H1 (cell line): ENCODE measurements at regions not wholly inside any gene's neighbourhood (a gene's known extent, or its start where the extent isn't known, plus 50 kb on each side); places are given as distances from the start of the nearest gene placed in this dataset.

Experiments
- CTCF ChIA-PET: fragments of 300-600 bp; sonication (Branson Sonifier 250); formaldehyde crosslinking; loops from one replicate; lab custom pipeline; 2021; ENCODE audit not compliant: partially characterized antibody; lab: Charles Lee
- POLR2A ChIA-PET: fragments of 300-600 bp; sonication (Branson Sonifier 250); formaldehyde crosslinking; loops from one replicate; lab custom pipeline; 2021; ENCODE audit warnings: inconsistent platforms; ENCODE audit not compliant: partially characterized antibody; lab: Charles Lee
- DNase-seq, 2 experiments: peaks; one replicate each; pipeline versions ENCODE4 v3.0.0 to v3.0.0-alpha.2; 2010 to 2022; ENCODE audit warnings: low spot score in 2 of 2, low read depth in 1 of 2, mixed read lengths in 1 of 2
- FAIRE-seq: peaks from 2 replicates; lab custom pipeline; 2011; peaks lifted over from hg19 to GRCh38; lab: Jason Lieb, UNC
- H2AFZ ChIP-seq: 2 replicates; pipeline ENCODE4 v1.8.1; 2012; ENCODE audit warnings: low read length, inconsistent platforms
- H2AK5ac ChIP-seq: 2 replicates; pipeline ENCODE4 v1.6.1; 2013; ENCODE audit warnings: low read depth, low read length
- H2BK120ac ChIP-seq: replicated peaks from 2 replicates; pipeline ENCODE3; 2013; ENCODE audit warnings: low read depth, low read length, inconsistent platforms
- H2BK12ac ChIP-seq: 2 replicates; pipeline ENCODE4 v1.6.1; 2013; ENCODE audit warnings: low read depth, low read length
- H2BK15ac ChIP-seq: 2 replicates; pipeline ENCODE4 v1.6.1; 2013; ENCODE audit warnings: low read length
- H2BK20ac ChIP-seq: 2 replicates; pipeline ENCODE4 v1.6.1; 2013; ENCODE audit warnings: low read length
- H2BK5ac ChIP-seq: 2 replicates; pipeline ENCODE4 v1.6.1; 2013; ENCODE audit warnings: low read depth, low read length
- H3K14ac ChIP-seq: 2 replicates; pipeline ENCODE4 v1.6.1; 2013; ENCODE audit warnings: inconsistent platforms; ENCODE audit not compliant: insufficient read length
- H3K18ac ChIP-seq: 2 replicates; pipeline ENCODE4 v1.6.1; 2013; ENCODE audit warnings: low read length; ENCODE audit errors: extremely low read depth
- H3K23ac ChIP-seq: 2 replicates; pipeline ENCODE4 v1.6.1; 2013; ENCODE audit warnings: inconsistent platforms; ENCODE audit not compliant: insufficient read length
- H3K23me2 ChIP-seq: 2 replicates; pipeline ENCODE4 v1.6.1; 2013; ENCODE audit warnings: low read depth, low read length
- H3K27ac ChIP-seq: 2 replicates; pipeline ENCODE4 v1.6.1; 2011; ENCODE audit warnings: low read depth, low read length, inconsistent platforms
- H3K27me3 ChIP-seq, 4 experiments: replicated peaks in 1 of 4; 1 replicate in 1 of 4; 2 replicates in 3 of 4; pipeline versions ENCODE4 v1.6.1 to v1.8.1; 2011 to 2013; ENCODE audit warnings: low read length in 3 of 4, mild to moderate bottlenecking in 3 of 4, inconsistent platforms in 2 of 4, mixed read lengths in 2 of 4, moderate library complexity in 1 of 4; ENCODE audit not compliant: control insufficient read depth in 3 of 4, insufficient read depth in 3 of 4; ENCODE audit errors: extremely low read depth in 1 of 4
- H3K36me3 ChIP-seq, 4 experiments: 2 replicates each; pipeline versions ENCODE4 v1.6.1 to v1.8.1; 2011 to 2013; ENCODE audit warnings: mild to moderate bottlenecking in 4 of 4, low read length in 3 of 4, moderate library complexity in 2 of 4, control low read depth in 1 of 4, inconsistent platforms in 1 of 4; ENCODE audit not compliant: insufficient read depth in 4 of 4, control insufficient read depth in 2 of 4
- H3K4ac ChIP-seq: replicated peaks from 2 replicates; pipeline ENCODE3; 2013; ENCODE audit warnings: low read length, low read depth, mixed read lengths, inconsistent platforms; ENCODE audit not compliant: insufficient read length
- H3K4me1 ChIP-seq, 4 experiments: replicated peaks in 1 of 4; 1 replicate in 1 of 4; 2 replicates in 3 of 4; pipeline versions ENCODE4 v1.6.1 to v1.8.1; 2011 to 2013; ENCODE audit warnings: low read length in 3 of 4, inconsistent platforms in 2 of 4, mixed read lengths in 1 of 4; ENCODE audit not compliant: insufficient read depth in 4 of 4, control insufficient read depth in 3 of 4
- H3K4me2 ChIP-seq, 2 experiments: 2 replicates each; pipeline versions ENCODE4 v1.6.1 to v1.8.1; 2011 to 2013; ENCODE audit warnings: low read depth in 2 of 2, low read length in 2 of 2, control low read depth in 1 of 2, inconsistent platforms in 1 of 2, mild to moderate bottlenecking in 1 of 2; ENCODE audit not compliant: insufficient read depth in 1 of 2
- H3K4me3 ChIP-seq, 4 experiments: fragments of 200-600, 300-600 bp in 1 of 4; sonication (generic), shearing (Covaris generic), sonication (Bioruptor Twin) in 1 of 4; 2 replicates each; pipeline versions ENCODE4 v1.5.1 to v1.8.1; 2011 to 2016; ENCODE audit warnings: low read length in 4 of 4, low read depth in 3 of 4, control low read depth in 2 of 4, inconsistent platforms in 2 of 4, mild to moderate bottlenecking in 2 of 4, mixed read lengths in 1 of 4, moderate library complexity in 1 of 4; ENCODE audit not compliant: insufficient read depth in 2 of 4; ENCODE audit errors: extremely low read depth in 1 of 4
- H3K56ac ChIP-seq: replicated peaks from 2 replicates; pipeline ENCODE3; 2013; ENCODE audit warnings: low read depth, mild to moderate bottlenecking, mixed read lengths, low read length, inconsistent platforms; ENCODE audit not compliant: insufficient read length
- H3K79me1 ChIP-seq: 2 replicates; pipeline ENCODE4 v1.6.1; 2013; ENCODE audit warnings: low read depth, low read length, control low read depth
- H3K79me2 ChIP-seq, 2 experiments: 2 replicates each; pipeline versions ENCODE4 v1.6.1 to v1.8.1; 2012 to 2013; ENCODE audit warnings: low read length in 2 of 2, mild to moderate bottlenecking in 2 of 2, inconsistent platforms in 1 of 2; ENCODE audit not compliant: insufficient read depth in 2 of 2, control insufficient read depth in 1 of 2
- H3K9ac ChIP-seq, 4 experiments: replicated peaks in 1 of 4; 1 replicate in 1 of 4; 2 replicates in 3 of 4; pipeline versions ENCODE4 v1.6.1 to v1.8.1; 2011 to 2013; ENCODE audit warnings: low read depth in 3 of 4, low read length in 3 of 4, control low read depth in 2 of 4, mild to moderate bottlenecking in 2 of 4, moderate library complexity in 2 of 4, inconsistent platforms in 1 of 4; ENCODE audit errors: extremely low read depth in 1 of 4
- H3K9me3 ChIP-seq, 2 experiments: 2 replicates each; pipeline versions ENCODE4 v1.6.1 to v1.8.1; 2012 to 2013; ENCODE audit warnings: mild to moderate bottlenecking in 2 of 2, moderate library complexity in 2 of 2, control low read depth in 1 of 2, inconsistent platforms in 1 of 2, low read depth in 1 of 2, low read length in 1 of 2, mixed read lengths in 1 of 2; ENCODE audit not compliant: insufficient read depth in 2 of 2
- H4K20me1 ChIP-seq, 2 experiments: replicated peaks in 1 of 2; 2 replicates each; pipeline versions ENCODE3 to v1.8.1; 2011 to 2013; ENCODE audit warnings: inconsistent platforms in 2 of 2, low read length in 2 of 2, mild to moderate bottlenecking in 1 of 2; ENCODE audit not compliant: insufficient read depth in 2 of 2, control insufficient read depth in 1 of 2
- H4K5ac ChIP-seq: 2 replicates; pipeline ENCODE4 v1.6.1; 2013; ENCODE audit warnings: low read length, low read depth, mixed read lengths, inconsistent platforms; ENCODE audit not compliant: insufficient read length
- H4K8ac ChIP-seq: 2 replicates; pipeline ENCODE4 v1.8.0; 2013; ENCODE audit warnings: mild to moderate bottlenecking, moderate library complexity, low read length, inconsistent platforms; ENCODE audit not compliant: insufficient read depth; ENCODE audit errors: extremely low read depth
- H4K91ac ChIP-seq: replicated peaks from 2 replicates; pipeline ENCODE3; 2013; ENCODE audit warnings: low read length, mixed read lengths, inconsistent platforms; ENCODE audit not compliant: insufficient read length
- ASH2L ChIP-seq: fragments of 200-600, 300-600 bp; sonication (generic); IDR thresholded peaks from one replicate; pipeline ENCODE4 v1.7.1; 2017; ENCODE audit warnings: low read length
- BACH1 ChIP-seq: IDR thresholded peaks from 2 replicates; pipeline ENCODE4 v1.6.1; 2012; ENCODE audit warnings: low read length, improper control_type of control experiment
- BRCA1 ChIP-seq: IDR thresholded peaks from 2 replicates; pipeline ENCODE4 v1.6.1; 2012; ENCODE audit warnings: low read depth, low read length, improper control_type of control experiment
- CBX5 ChIP-seq: fragments of 300-800, 300-1000 bp; sonication (generic); IDR thresholded peaks from 2 replicates; pipeline ENCODE4 v1.7.1; 2016; ENCODE audit warnings: antibody characterized with exemption, low read length, low read depth
- CEBPB ChIP-seq: IDR thresholded peaks from 2 replicates; pipeline ENCODE4 v1.6.1; 2012; ENCODE audit warnings: low read depth, low read length
- CHD1 ChIP-seq: IDR thresholded peaks from 2 replicates; pipeline ENCODE4 v1.6.1; 2012; ENCODE audit warnings: low read depth, low read length, improper control_type of control experiment
- EGR1 ChIP-seq: IDR thresholded peaks from 2 replicates; pipeline ENCODE4 v1.6.1; 2011; ENCODE audit warnings: low read depth, low read length, borderline replicate concordance
- EZH2 ChIP-seq: fragments of 200-600 bp; sonication (generic); IDR thresholded peaks from 2 replicates; pipeline ENCODE4 v1.7.1; 2012; ENCODE audit warnings: low read depth, mild to moderate bottlenecking, moderate library complexity, low read length, inconsistent platforms; ENCODE audit not compliant: severe bottlenecking
- JUN ChIP-seq: IDR thresholded peaks from 2 replicates; pipeline ENCODE4 v1.6.1; 2011; ENCODE audit warnings: low read depth, mild to moderate bottlenecking, improper control_type of control experiment, low read length
- KDM1A ChIP-seq: fragments of 200-600, 300-600 bp; sonication (generic); IDR thresholded peaks from 2 replicates; pipeline ENCODE4 v1.7.1; 2016; ENCODE audit warnings: mild to moderate bottlenecking, low read length, borderline replicate concordance
- POLR2A ChIP-seq, 2 experiments: IDR thresholded peaks; 1 replicate in 1 of 2; 2 replicates in 1 of 2; pipeline ENCODE4 v1.6.1; 2011; ENCODE audit warnings: low read depth in 2 of 2, low read length in 2 of 2, mild to moderate bottlenecking in 2 of 2; ENCODE audit errors: control extremely low read depth in 1 of 2
- SAP30 ChIP-seq: fragments of 300-600 bp; sonication (generic); IDR thresholded peaks from 2 replicates; pipeline ENCODE4 v1.7.1; 2012; ENCODE audit warnings: low read length, moderate library complexity, mild to moderate bottlenecking, inconsistent platforms; ENCODE audit not compliant: insufficient read depth, insufficient replicate concordance
- SIN3A ChIP-seq, 2 experiments: IDR thresholded peaks in 1 of 2; conservative IDR thresholded peaks in 1 of 2; 2 replicates each; pipeline ENCODE4 v1.6.1; 2011 to 2012; ENCODE audit warnings: low read length in 2 of 2, improper control_type of control experiment in 1 of 2, low read depth in 1 of 2, mild to moderate bottlenecking in 1 of 2
- SIRT6 ChIP-seq: IDR thresholded peaks from one replicate; pipeline ENCODE4 v1.7.1; 2012; ENCODE audit warnings: low read length, inconsistent platforms
- SP1 ChIP-seq: IDR thresholded peaks from 2 replicates; pipeline ENCODE4 v1.6.1; 2011; ENCODE audit warnings: low read depth, low read length
- TAF1 ChIP-seq: IDR thresholded peaks from 2 replicates; pipeline ENCODE4 v1.6.1; 2011; ENCODE audit warnings: mild to moderate bottlenecking, low read depth, low read length
- YY1 ChIP-seq: IDR thresholded peaks from 2 replicates; pipeline ENCODE4 v1.6.1; 2011; ENCODE audit warnings: low read depth, mild to moderate bottlenecking, low read length
- whole genome bisulfite sequencing, 2 experiments: shearing (Covaris generic) in 1 of 2; methylation state at CpG; one replicate each; pipeline versions ENCODE4 v1.1.6 to v1.1.7; 2013 to 2015; ENCODE audit warnings: low lambda C conversion rate in 2 of 2, mixed read lengths in 2 of 2, inconsistent platforms in 1 of 2, low coverage in 1 of 2, missing lambda C conversion rate in 1 of 2; ENCODE audit not compliant: insufficient replicate concordance in 2 of 2, insufficient coverage in 1 of 2, insufficient read length in 1 of 2; ENCODE audit errors: extremely low coverage in 1 of 2, missing lambda C conversion rate in 1 of 2; 5-methylcytosine and 5-hydroxymethylcytosine counted together

GRCh38 chr4:108261026-108261425, 92.3 kb upstream of the LEF1 start:
- no peak overlapping the region for H3K27ac ChIP-seq
- no peak overlapping the region for H3K18ac ChIP-seq
- H3K4ac ChIP-seq: no peak overlapping the region
- H2BK120ac ChIP-seq: no peak overlapping the region
- H2BK20ac ChIP-seq: no peak overlapping the region
- FAIRE-seq (no peak), DNase-seq (no peak)
- H3K36me3 ChIP-seq: no peaks in the 10 kb centered on the region
- H4K20me1 ChIP-seq: no peaks in the 10 kb centered on the region
- H2BK15ac ChIP-seq: no peak overlapping the region
- no peak overlapping the region for H2AK5ac ChIP-seq
- H4K5ac ChIP-seq: no peak overlapping the region
- H3K23ac ChIP-seq: no peak overlapping the region
- no peak overlapping the region for H2BK5ac ChIP-seq
- no peak overlapping the region for H2BK12ac ChIP-seq
- POLR2A ChIA-PET: no interaction called here
- WGBS, 2 experiments: 84% methylated on average over 1 of the region's 1 CpG; no CpG with 5 or more reads in 1 of the 2 experiments
- H2AFZ ChIP-seq: no peak overlapping the region
- H4K91ac ChIP-seq: no peak overlapping the region
- H3K4me2 ChIP-seq: no peak overlapping the region
- no peak overlapping the region for H3K14ac ChIP-seq
- no peak overlapping the region for H3K4me3 ChIP-seq
- no peaks in the 10 kb centered on the region for H3K79me2 ChIP-seq
- H3K9ac ChIP-seq: no peak overlapping the region
- no peaks in the 10 kb centered on the region for H3K27me3 ChIP-seq
- H3K79me1 ChIP-seq: no peaks in the 10 kb centered on the region
- H3K4me1 ChIP-seq: no peaks in the 10 kb centered on the region
- H3K56ac ChIP-seq: no peak overlapping the region
- H3K9me3 ChIP-seq: no peaks in the 10 kb centered on the region
- no peak overlapping the region for H4K8ac ChIP-seq
- H3K23me2 ChIP-seq: no peaks in the 10 kb centered on the region
- CTCF ChIA-PET: interaction anchor here (0.6 to 1.9 kb wide), 3 partner anchors 9 to 1543 kb away, joined by 3 to 5 read pairs (median 3); no protein-coding TSS in a partner anchor
- TF ChIP-seq ASH2L (no peak), POLR2A (IDR thresholded peaks at IDR 0.05; ENCODE audit: control extremely low read depth in 1 of 2, low read depth in 2 of 2, low read length in 2 of 2) (no peak), SAP30 (no peak), EZH2 (no peak), TAF1 (no peak), YY1 (no peak), KDM1A (no peak), JUN (no peak), BRCA1 (no peak), CHD1 (no peak), BACH1 (no peak), SIN3A (conservative IDR thresholded peaks at IDR 0.05 in 1 of 2, IDR thresholded peaks at IDR 0.05 in 1 of 2; ENCODE audit: low read depth in 1 of 2, low read length in 2 of 2) (no peak), SIRT6 (no peak), EGR1 (no peak), SP1 (no peak), CEBPB (no peak), CBX5 (no peak)
